H1 (cell line): ENCODE measurements at regions not wholly inside any gene's neighbourhood (a gene's known extent, or its start where the extent isn't known, plus 50 kb on each side); places are given as distances from the start of the nearest gene placed in this dataset.

Experiments used
- CEBPB ChIP-seq: IDR thresholded peaks from 2 replicates; pipeline ENCODE4 v1.6.1; 2012; ENCODE audit warnings: low read depth, low read length
- CTCF ChIP-seq, 3 experiments: IDR thresholded peaks; 1 replicate in 2 of 3; 2 replicates in 1 of 3; pipeline versions ENCODE4 v1.5.1 to v1.6.1; 2011; ENCODE audit warnings: low read length in 3 of 3, mild to moderate bottlenecking in 3 of 3, inconsistent platforms in 2 of 3, low read depth in 1 of 3, moderate library complexity in 1 of 3; ENCODE audit not compliant: insufficient read depth in 1 of 3; ENCODE audit errors: control extremely low read depth in 1 of 3
- GABPA ChIP-seq: IDR thresholded peaks from 2 replicates; pipeline ENCODE4 v1.6.1; 2011; ENCODE audit warnings: mild to moderate bottlenecking, low read length, moderate library complexity, borderline replicate concordance; ENCODE audit not compliant: insufficient read depth
- POLR2A ChIP-seq, 2 experiments: IDR thresholded peaks; 1 replicate in 1 of 2; 2 replicates in 1 of 2; pipeline ENCODE4 v1.6.1; 2011; ENCODE audit warnings: low read depth in 2 of 2, low read length in 2 of 2, mild to moderate bottlenecking in 2 of 2; ENCODE audit errors: control extremely low read depth in 1 of 2
- SUZ12 ChIP-seq: fragments of 200-600 bp; sonication (generic); IDR thresholded peaks from 2 replicates; pipeline ENCODE4 v1.6.1; 2012; ENCODE audit warnings: mild to moderate bottlenecking, inconsistent platforms, low read length, moderate library complexity, mixed read lengths

DNA sequence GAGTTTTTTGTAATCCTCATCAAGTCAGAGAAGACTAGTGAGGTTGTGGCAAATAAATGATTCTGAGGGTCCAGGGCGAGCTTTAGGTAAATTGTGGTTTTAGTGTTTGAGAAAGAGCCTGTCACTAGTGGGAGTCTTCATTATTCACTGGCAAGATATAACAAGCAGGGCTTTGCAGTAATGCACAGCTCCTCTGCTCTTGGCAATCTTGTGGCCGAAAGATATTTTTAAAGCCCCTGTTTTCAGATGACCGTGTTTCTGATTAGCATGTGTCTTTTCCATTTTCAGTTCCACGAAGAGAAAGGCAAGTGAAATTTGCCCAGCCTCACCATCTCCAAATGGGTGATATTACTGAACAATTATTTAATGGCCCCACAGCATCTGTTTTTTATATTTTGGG, 154.0 kb upstream of the BCL6 start:
- TF ChIP-seq SUZ12 (no peak), GABPA (no peak), CTCF (IDR thresholded peaks at IDR 0.05; ENCODE audit: control extremely low read depth in 1 of 3, insufficient read depth in 1 of 3, low read depth in 1 of 3, low read length in 3 of 3) (no peak), POLR2A (IDR thresholded peaks at IDR 0.05; ENCODE audit: control extremely low read depth in 1 of 2, low read depth in 2 of 2, low read length in 2 of 2) (no peak), CEBPB (no peak)
